H7 (cell line): ENCODE measurements at regions not wholly inside any gene's neighbourhood (a gene's known extent, or its start where the extent isn't known, plus 50 kb on each side); places are given as distances from the start of the nearest gene placed in this dataset.
"Not testable (repeated sequence)": the region's sequence is repeated elsewhere in the genome, so short reads cannot be mapped to it uniquely, and the experiment has no call there.

Experiments
- DNase-seq: peaks from one replicate; pipeline ENCODE4 v3.0.0; 2012
- H3K27me3 ChIP-seq: 2 replicates; pipeline ENCODE4 v1.6.0; 2011; ENCODE audit warnings: mild to moderate bottlenecking, low read length; ENCODE audit not compliant: control insufficient read depth, insufficient read depth
- H3K36me3 ChIP-seq: replicated peaks from 2 replicates; pipeline ENCODE4 v1.5.1; 2011; ENCODE audit warnings: low read length; ENCODE audit not compliant: control insufficient read depth, insufficient read depth
- H3K4me3 ChIP-seq: 2 replicates; pipeline ENCODE4 v1.5.1; 2011; ENCODE audit warnings: low read depth, mild to moderate bottlenecking, control low read depth, low read length, moderate library complexity; ENCODE audit not compliant: insufficient read depth

GRCh38 chrX:13420545-13421183 is 100.8 kb upstream of the ATXN3L start:
- no peaks in the 10 kb centered on the region for H3K27me3 ChIP-seq
- no peaks in the 10 kb centered on the region for H3K36me3 ChIP-seq
- no peak for DNase-seq
- no peak overlapping the region for H3K4me3 ChIP-seq

- Histone ChIP-seq H3K36me3 (no peaks in the 10 kb centered on the region), H3K27me3 (no peaks in the 10 kb centered on the region), H3K4me3 (no peak overlapping the region)
- no peak for DNase-seq
Observed at GRCh38 chrX:13419918-13420317, 100.1 kb upstream of the ATXN3L start.

- no peak for DNase-seq
- Histone ChIP-seq H3K27me3 (no peaks in the 10 kb centered on the region), H3K36me3 (no peaks in the 10 kb centered on the region), H3K4me3 (no peak overlapping the region)
Observed at GRCh38 chrX:13419276-13419675, 99.4 kb upstream of the ATXN3L start.

- DNase-seq = no peak
Observed at GRCh38 chrX:13418126-13419097, 98.6 kb upstream of the ATXN3L start.

GRCh38 chrX:13415509-13415908 is 95.7 kb upstream of the ATXN3L start:
- H3K4me3 ChIP-seq = no peak overlapping the region
- H3K36me3 ChIP-seq = no peaks in the 10 kb centered on the region
- no peak for DNase-seq
- H3K27me3 ChIP-seq = no peaks in the 10 kb centered on the region

More at GRCh38 chrX:13418126-13419097, 98.6 kb upstream of the ATXN3L start:
- H3K36me3 ChIP-seq = no peaks in the 10 kb centered on the region
- H3K4me3 ChIP-seq = no peak overlapping the region
- H3K27me3 ChIP-seq = no peaks in the 10 kb centered on the region

GRCh38 chrX:13414006-13414647 is 94.3 kb upstream of the ATXN3L start:
- Histone ChIP-seq H3K4me3 (no peak overlapping the region), H3K36me3 (no peaks in the 10 kb centered on the region), H3K27me3 (no peaks in the 10 kb centered on the region)
- DNase-seq = no peak

GRCh38 chrX:13412208-13412600 is 92.4 kb upstream of the ATXN3L start:
- no peak overlapping the region for H3K4me3 ChIP-seq

GRCh38 chrX:13411496-13412207 is 91.8 kb upstream of the ATXN3L start:
- no peak for DNase-seq

More at GRCh38 chrX:13412208-13412600, 92.4 kb upstream of the ATXN3L start:
- Histone ChIP-seq H3K36me3 (no peaks in the 10 kb centered on the region), H3K27me3 (no peaks in the 10 kb centered on the region)
- DNase-seq = peak; percentile 46

GRCh38 chrX:13408599-13408998 is 88.7 kb upstream of the ATXN3L start:
- not testable (repeated sequence) for H3K36me3 ChIP-seq, H3K27me3 ChIP-seq, DNase-seq, H3K4me3 ChIP-seq

More at GRCh38 chrX:13411496-13412207, 91.8 kb upstream of the ATXN3L start:
- H3K36me3 ChIP-seq = no peaks in the 10 kb centered on the region
- H3K4me3 ChIP-seq = no peak overlapping the region
- H3K27me3 ChIP-seq = no peaks in the 10 kb centered on the region

GRCh38 chrX:13404777-13405176 is 84.9 kb upstream of the ATXN3L start:
- H3K36me3 ChIP-seq, DNase-seq, H3K4me3 ChIP-seq, H3K27me3 ChIP-seq: not testable (repeated sequence)

GRCh38 chrX:13404364-13404763 is 84.5 kb upstream of the ATXN3L start:
- Histone ChIP-seq H3K36me3 (no peaks in the 10 kb centered on the region), H3K4me3 (no peak overlapping the region), H3K27me3 (no peaks in the 10 kb centered on the region)
- DNase-seq = no peak

GRCh38 chrX:13401724-13402123 is 81.9 kb upstream of the ATXN3L start:
- Histone ChIP-seq H3K36me3 (no peaks in the 10 kb centered on the region), H3K4me3 (no peak overlapping the region), H3K27me3 (no peaks in the 10 kb centered on the region)
- DNase-seq = no peak

- DNase-seq = no peak
- H3K4me3 ChIP-seq = no peak overlapping the region
- H3K27me3 ChIP-seq = no peaks in the 10 kb centered on the region
- no peaks in the 10 kb centered on the region for H3K36me3 ChIP-seq
Observed at GRCh38 chrX:13398839-13399238, 79.0 kb upstream of the ATXN3L start.
